ENCODE measurements at regions not wholly inside any gene's neighbourhood (a gene's known extent, or its start where the extent isn't known, plus 50 kb on each side); places are given as distances from the start of the nearest gene placed in this dataset.

DNA sequence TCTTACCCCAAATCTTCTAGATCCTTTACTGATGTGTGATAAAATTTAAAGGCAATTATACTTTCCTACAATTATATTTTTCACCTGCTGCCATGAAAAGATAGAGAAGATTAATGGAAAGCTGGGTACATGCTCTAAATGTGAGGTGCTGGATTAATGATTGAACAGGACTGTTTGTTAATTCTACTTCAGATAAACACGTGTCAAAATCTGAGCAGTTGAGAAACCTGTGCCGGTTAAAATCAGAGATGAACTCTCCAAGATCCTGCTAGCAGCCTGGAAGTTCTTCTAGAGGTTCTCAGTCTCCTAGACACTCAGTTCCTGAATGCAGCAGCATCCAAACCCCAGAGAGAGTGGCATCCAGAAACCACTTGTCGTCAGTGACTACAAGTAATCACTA, 69.2 kb downstream of the INHBA start:
- no peak overlapping the region for H3K4me3 ChIP-seq (ENCODE audit: low read depth, low read length)
- TF ChIP-seq MYC (IDR thresholded peaks at IDR 0.05; ENCODE audit: low read depth, low read length), result no peak
- no peak for TF ChIP-seq CTCF (IDR thresholded peaks at IDR 0.05; ENCODE audit: low read depth, low read length)
- TF ChIP-seq POLR2A (IDR thresholded peaks at IDR 0.05; ENCODE audit: extremely low read depth, insufficient read length), result no peak
- no peak for TF ChIP-seq MAX (IDR thresholded peaks at IDR 0.05; ENCODE audit: low read depth, low read length)
- DNase-seq (ENCODE audit: low read depth), result no peak

GRCh38 chr7:41630741-41631140, 72.1 kb downstream of the INHBA start:
- no peak for DNase-seq (ENCODE audit: low read depth)
- no peak for TF ChIP-seq MYC (IDR thresholded peaks at IDR 0.05; ENCODE audit: low read depth, low read length)
- no peak overlapping the region for H3K4me3 ChIP-seq (ENCODE audit: low read depth, low read length)

- no peak for DNase-seq (ENCODE audit: low read depth)
- H3K4me3 ChIP-seq (ENCODE audit: low read depth, low read length), result no peak overlapping the region
- TF ChIP-seq MAX (IDR thresholded peaks at IDR 0.05; ENCODE audit: low read depth, low read length) (no peak), CTCF (IDR thresholded peaks at IDR 0.05; ENCODE audit: low read depth, low read length) (no peak), POLR2A (IDR thresholded peaks at IDR 0.05; ENCODE audit: extremely low read depth, insufficient read length) (no peak), MYC (IDR thresholded peaks at IDR 0.05; ENCODE audit: low read depth, low read length) (no peak)
Measured at GRCh38 chr7:41629711-41630111, 73.2 kb downstream of the INHBA start.

GRCh38 chr7:41628901-41629300, 74.0 kb downstream of the INHBA start:
- no peak for DNase-seq (ENCODE audit: low read depth)
- no peak overlapping the region for H3K4me3 ChIP-seq (ENCODE audit: low read depth, low read length)
- no peak for TF ChIP-seq POLR2A (IDR thresholded peaks at IDR 0.05; ENCODE audit: extremely low read depth, insufficient read length)

- no peak for TF ChIP-seq MAX (IDR thresholded peaks at IDR 0.05; ENCODE audit: low read depth, low read length)
- no peak for TF ChIP-seq MYC (IDR thresholded peaks at IDR 0.05; ENCODE audit: low read depth, low read length)
- TF ChIP-seq POLR2A (IDR thresholded peaks at IDR 0.05; ENCODE audit: extremely low read depth, insufficient read length), result no peak
- TF ChIP-seq CTCF (IDR thresholded peaks at IDR 0.05; ENCODE audit: low read depth, low read length), result no peak
- H3K4me3 ChIP-seq (ENCODE audit: low read depth, low read length), result no peak overlapping the region
- no peak for DNase-seq (ENCODE audit: low read depth)
Measured at GRCh38 chr7:41627645-41628298, 75.1 kb downstream of the INHBA start.

DNA sequence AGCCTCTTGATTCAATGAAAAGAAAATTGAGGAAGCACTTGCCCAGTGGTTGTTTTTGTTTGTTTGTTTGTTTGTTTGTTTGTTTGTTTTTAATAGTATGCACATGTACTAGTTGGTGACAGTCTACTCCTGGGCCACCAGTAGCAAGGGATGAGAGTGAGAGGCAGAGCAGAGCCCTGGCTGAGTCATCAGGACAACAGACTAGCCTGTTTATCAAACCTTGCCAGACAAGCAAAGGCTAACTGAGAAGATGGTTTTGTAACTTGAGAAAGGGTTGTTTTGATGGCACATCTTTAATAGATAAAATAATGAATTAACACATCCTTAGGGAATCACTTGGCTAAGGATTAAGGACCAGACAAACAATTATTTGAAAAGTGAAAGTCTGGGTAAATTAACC, 78.1 kb downstream of the INHBA start:
- no peak overlapping the region for H3K4me3 ChIP-seq (ENCODE audit: low read depth, low read length)
- TF ChIP-seq MYC (IDR thresholded peaks at IDR 0.05; ENCODE audit: low read depth, low read length) (no peak), CTCF (IDR thresholded peaks at IDR 0.05; ENCODE audit: low read depth, low read length) (no peak), POLR2A (IDR thresholded peaks at IDR 0.05; ENCODE audit: extremely low read depth, insufficient read length) (no peak), MAX (IDR thresholded peaks at IDR 0.05; ENCODE audit: low read depth, low read length) (no peak)
- no peak for DNase-seq (ENCODE audit: low read depth)
